ENCODE measurements at regions not wholly inside any gene's neighbourhood (a gene's known extent, or its start where the extent isn't known, plus 50 kb on each side); places are given as distances from the start of the nearest gene placed in this dataset.

DNA sequence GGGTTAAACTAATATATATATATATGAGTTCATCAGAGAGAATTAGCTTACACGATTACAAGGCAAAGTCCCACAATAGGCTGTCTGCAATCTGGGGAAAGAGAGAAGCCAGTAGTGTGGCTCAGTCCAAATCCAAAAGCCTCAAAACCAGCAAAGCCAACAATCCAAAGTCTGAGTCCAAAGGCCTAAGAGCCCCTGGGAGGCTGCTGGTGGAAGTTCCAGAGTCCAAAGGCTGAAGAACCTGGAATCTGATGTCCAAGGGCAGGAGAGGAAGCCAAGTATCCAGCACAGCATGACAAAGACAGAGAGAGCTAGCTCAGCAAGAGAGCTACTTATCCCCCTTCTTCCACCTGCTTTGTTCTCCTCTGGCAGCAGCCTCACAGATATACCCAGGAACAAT, 274.7 kb upstream of the ID4 start (continued):
- TF ChIP-seq RFX5 (IDR thresholded peaks at IDR 0.05; ENCODE audit: borderline replicate concordance, low read depth, low read length) (no peak), KDM4A (IDR thresholded peaks at IDR 0.05; ENCODE audit: low read depth, low read length, severe bottlenecking) (no peak)
- TF ChIP-seq, protein P1, sequence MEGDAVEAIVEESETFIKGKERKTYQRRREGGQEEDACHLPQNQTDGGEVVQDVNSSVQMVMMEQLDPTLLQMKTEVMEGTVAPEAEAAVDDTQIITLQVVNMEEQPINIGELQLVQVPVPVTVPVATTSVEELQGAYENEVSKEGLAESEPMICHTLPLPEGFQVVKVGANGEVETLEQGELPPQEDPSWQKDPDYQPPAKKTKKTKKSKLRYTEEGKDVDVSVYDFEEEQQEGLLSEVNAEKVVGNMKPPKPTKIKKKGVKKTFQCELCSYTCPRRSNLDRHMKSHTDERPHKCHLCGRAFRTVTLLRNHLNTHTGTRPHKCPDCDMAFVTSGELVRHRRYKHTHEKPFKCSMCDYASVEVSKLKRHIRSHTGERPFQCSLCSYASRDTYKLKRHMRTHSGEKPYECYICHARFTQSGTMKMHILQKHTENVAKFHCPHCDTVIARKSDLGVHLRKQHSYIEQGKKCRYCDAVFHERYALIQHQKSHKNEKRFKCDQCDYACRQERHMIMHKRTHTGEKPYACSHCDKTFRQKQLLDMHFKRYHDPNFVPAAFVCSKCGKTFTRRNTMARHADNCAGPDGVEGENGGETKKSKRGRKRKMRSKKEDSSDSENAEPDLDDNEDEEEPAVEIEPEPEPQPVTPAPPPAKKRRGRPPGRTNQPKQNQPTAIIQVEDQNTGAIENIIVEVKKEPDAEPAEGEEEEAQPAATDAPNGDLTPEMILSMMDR (IDR thresholded peaks at IDR 0.05; ENCODE audit: control extremely low read depth in 1 of 3, insufficient read depth in 1 of 3, low read depth in 1 of 3, low read length in 3 of 3): no peak
- TF ChIP-seq, protein P2, sequence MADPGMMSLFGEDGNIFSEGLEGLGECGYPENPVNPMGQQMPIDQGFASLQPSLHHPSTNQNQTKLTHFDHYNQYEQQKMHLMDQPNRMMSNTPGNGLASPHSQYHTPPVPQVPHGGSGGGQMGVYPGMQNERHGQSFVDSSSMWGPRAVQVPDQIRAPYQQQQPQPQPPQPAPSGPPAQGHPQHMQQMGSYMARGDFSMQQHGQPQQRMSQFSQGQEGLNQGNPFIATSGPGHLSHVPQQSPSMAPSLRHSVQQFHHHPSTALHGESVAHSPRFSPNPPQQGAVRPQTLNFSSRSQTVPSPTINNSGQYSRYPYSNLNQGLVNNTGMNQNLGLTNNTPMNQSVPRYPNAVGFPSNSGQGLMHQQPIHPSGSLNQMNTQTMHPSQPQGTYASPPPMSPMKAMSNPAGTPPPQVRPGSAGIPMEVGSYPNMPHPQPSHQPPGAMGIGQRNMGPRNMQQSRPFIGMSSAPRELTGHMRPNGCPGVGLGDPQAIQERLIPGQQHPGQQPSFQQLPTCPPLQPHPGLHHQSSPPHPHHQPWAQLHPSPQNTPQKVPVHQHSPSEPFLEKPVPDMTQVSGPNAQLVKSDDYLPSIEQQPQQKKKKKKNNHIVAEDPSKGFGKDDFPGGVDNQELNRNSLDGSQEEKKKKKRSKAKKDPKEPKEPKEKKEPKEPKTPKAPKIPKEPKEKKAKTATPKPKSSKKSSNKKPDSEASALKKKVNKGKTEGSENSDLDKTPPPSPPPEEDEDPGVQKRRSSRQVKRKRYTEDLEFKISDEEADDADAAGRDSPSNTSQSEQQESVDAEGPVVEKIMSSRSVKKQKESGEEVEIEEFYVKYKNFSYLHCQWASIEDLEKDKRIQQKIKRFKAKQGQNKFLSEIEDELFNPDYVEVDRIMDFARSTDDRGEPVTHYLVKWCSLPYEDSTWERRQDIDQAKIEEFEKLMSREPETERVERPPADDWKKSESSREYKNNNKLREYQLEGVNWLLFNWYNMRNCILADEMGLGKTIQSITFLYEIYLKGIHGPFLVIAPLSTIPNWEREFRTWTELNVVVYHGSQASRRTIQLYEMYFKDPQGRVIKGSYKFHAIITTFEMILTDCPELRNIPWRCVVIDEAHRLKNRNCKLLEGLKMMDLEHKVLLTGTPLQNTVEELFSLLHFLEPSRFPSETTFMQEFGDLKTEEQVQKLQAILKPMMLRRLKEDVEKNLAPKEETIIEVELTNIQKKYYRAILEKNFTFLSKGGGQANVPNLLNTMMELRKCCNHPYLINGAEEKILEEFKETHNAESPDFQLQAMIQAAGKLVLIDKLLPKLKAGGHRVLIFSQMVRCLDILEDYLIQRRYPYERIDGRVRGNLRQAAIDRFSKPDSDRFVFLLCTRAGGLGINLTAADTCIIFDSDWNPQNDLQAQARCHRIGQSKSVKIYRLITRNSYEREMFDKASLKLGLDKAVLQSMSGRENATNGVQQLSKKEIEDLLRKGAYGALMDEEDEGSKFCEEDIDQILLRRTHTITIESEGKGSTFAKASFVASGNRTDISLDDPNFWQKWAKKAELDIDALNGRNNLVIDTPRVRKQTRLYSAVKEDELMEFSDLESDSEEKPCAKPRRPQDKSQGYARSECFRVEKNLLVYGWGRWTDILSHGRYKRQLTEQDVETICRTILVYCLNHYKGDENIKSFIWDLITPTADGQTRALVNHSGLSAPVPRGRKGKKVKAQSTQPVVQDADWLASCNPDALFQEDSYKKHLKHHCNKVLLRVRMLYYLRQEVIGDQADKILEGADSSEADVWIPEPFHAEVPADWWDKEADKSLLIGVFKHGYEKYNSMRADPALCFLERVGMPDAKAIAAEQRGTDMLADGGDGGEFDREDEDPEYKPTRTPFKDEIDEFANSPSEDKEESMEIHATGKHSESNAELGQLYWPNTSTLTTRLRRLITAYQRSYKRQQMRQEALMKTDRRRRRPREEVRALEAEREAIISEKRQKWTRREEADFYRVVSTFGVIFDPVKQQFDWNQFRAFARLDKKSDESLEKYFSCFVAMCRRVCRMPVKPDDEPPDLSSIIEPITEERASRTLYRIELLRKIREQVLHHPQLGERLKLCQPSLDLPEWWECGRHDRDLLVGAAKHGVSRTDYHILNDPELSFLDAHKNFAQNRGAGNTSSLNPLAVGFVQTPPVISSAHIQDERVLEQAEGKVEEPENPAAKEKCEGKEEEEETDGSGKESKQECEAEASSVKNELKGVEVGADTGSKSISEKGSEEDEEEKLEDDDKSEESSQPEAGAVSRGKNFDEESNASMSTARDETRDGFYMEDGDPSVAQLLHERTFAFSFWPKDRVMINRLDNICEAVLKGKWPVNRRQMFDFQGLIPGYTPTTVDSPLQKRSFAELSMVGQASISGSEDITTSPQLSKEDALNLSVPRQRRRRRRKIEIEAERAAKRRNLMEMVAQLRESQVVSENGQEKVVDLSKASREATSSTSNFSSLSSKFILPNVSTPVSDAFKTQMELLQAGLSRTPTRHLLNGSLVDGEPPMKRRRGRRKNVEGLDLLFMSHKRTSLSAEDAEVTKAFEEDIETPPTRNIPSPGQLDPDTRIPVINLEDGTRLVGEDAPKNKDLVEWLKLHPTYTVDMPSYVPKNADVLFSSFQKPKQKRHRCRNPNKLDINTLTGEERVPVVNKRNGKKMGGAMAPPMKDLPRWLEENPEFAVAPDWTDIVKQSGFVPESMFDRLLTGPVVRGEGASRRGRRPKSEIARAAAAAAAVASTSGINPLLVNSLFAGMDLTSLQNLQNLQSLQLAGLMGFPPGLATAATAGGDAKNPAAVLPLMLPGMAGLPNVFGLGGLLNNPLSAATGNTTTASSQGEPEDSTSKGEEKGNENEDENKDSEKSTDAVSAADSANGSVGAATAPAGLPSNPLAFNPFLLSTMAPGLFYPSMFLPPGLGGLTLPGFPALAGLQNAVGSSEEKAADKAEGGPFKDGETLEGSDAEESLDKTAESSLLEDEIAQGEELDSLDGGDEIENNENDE (IDR thresholded peaks at IDR 0.05; ENCODE audit: insufficient replicate concordance, low read length): no peak

Measured in H1 (cell line).